ENCODE measurements at regions not wholly inside any gene's neighbourhood (a gene's known extent, or its start where the extent isn't known, plus 50 kb on each side); places are given as distances from the start of the nearest gene placed in this dataset.
"Not testable (repeated sequence)": the region's sequence is repeated elsewhere in the genome, so short reads cannot be mapped to it uniquely, and the experiment has no call there.

- DNase-seq, result no peak
- no peak for ATAC-seq
Observed at GRCh38 chr11:38438091-38438490, 1840.1 kb upstream of the RAG2 start.

GRCh38 chr11:38425578-38425977 is 1827.5 kb upstream of the RAG2 start:
- DNase-seq (no peak), ATAC-seq (no peak)

- no peak for ATAC-seq
- DNase-seq, result no peak
Observed at GRCh38 chr11:38423042-38423441, 1825.0 kb upstream of the RAG2 start.

- DNase-seq (no peak), ATAC-seq (no peak)
Observed at GRCh38 chr11:38416141-38416540, 1818.1 kb upstream of the RAG2 start.

- ATAC-seq, result no peak
- DNase-seq, result no peak
Observed at GRCh38 chr11:38411149-38411548, 1813.1 kb upstream of the RAG2 start.

- no peak for ATAC-seq
- DNase-seq, result no peak
Observed at GRCh38 chr11:38402063-38402462, 1804.0 kb upstream of the RAG2 start.

- ATAC-seq, result no peak
Observed at GRCh38 chr11:38392176-38392575, 1794.1 kb upstream of the RAG2 start.

GRCh38 chr11:38384568-38384967 is 1786.5 kb upstream of the RAG2 start:
- DNase-seq (no peak), ATAC-seq (no peak)

More at GRCh38 chr11:38392176-38392575, 1794.1 kb upstream of the RAG2 start:
- no peak for DNase-seq

- ATAC-seq, result no peak
- DNase-seq, result no peak
Observed at GRCh38 chr11:38365274-38365673, 1767.2 kb upstream of the RAG2 start.

- no peak for DNase-seq
- ATAC-seq, result no peak
Observed at GRCh38 chr11:38356255-38356654, 1758.2 kb upstream of the RAG2 start.

- DNase-seq (no peak), ATAC-seq (no peak)
Observed at GRCh38 chr11:38345286-38345685, 1747.2 kb upstream of the RAG2 start.

GRCh38 chr11:38341612-38342011 is 1743.6 kb upstream of the RAG2 start:
- not testable (repeated sequence) for DNase-seq, ATAC-seq

GRCh38 chr11:38339835-38340440 is 1741.9 kb upstream of the RAG2 start:
- DNase-seq (no peak), ATAC-seq (no peak)

- not testable (repeated sequence) for ATAC-seq, DNase-seq
Observed at GRCh38 chr11:38338022-38338421, 1740.0 kb upstream of the RAG2 start.

GRCh38 chr11:38332046-38332445 is 1734.0 kb upstream of the RAG2 start:
- ATAC-seq, result no peak
- no peak for DNase-seq

- no peak for ATAC-seq
- no peak for DNase-seq
Observed at GRCh38 chr11:38330578-38330977, 1732.5 kb upstream of the RAG2 start.

- DNase-seq (no peak), ATAC-seq (no peak)
Observed at GRCh38 chr11:38323961-38324761, 1726.1 kb upstream of the RAG2 start.

GRCh38 chr11:38315151-38315550 is 1717.1 kb upstream of the RAG2 start:
- no peak for DNase-seq
- no peak for ATAC-seq

- DNase-seq, result no peak
- no peak for ATAC-seq
Observed at GRCh38 chr11:38307455-38307854, 1709.4 kb upstream of the RAG2 start.

GRCh38 chr11:38305682-38306081 is 1707.6 kb upstream of the RAG2 start:
- no peak for ATAC-seq
- DNase-seq, result no peak

- DNase-seq (no peak), ATAC-seq (no peak)
Observed at GRCh38 chr11:38304926-38305325, 1706.9 kb upstream of the RAG2 start.

GRCh38 chr11:38302564-38302963 is 1704.5 kb upstream of the RAG2 start:
- no peak for DNase-seq
- no peak for ATAC-seq

GRCh38 chr11:38300570-38300969 is 1702.5 kb upstream of the RAG2 start:
- no peak for ATAC-seq

GRCh38 chr11:38296211-38296776 is 1698.3 kb upstream of the RAG2 start:
- ATAC-seq (no peak), DNase-seq (no peak)

More at GRCh38 chr11:38300570-38300969, 1702.5 kb upstream of the RAG2 start:
- DNase-seq, result no peak

All from stimulated activated naive CD8-positive, alpha-beta T cell treated with anti-CD3 and anti-CD28 coated beads, Interleukin-15, Interleukin-2, amounts not matched to agents 100 U/mL and 50 U/mL, for 24 hours (primary cell).